GM21786 (cell line): ENCODE measurements at regions not wholly inside any gene's neighbourhood (a gene's known extent, or its start where the extent isn't known, plus 50 kb on each side); places are given as distances from the start of the nearest gene placed in this dataset.
"Not testable (repeated sequence)": the region's sequence is repeated elsewhere in the genome, so short reads cannot be mapped to it uniquely, and the experiment has no call there.

Experiments
- ATAC-seq: cut with Tn5 transposase; IDR thresholded peaks from one replicate; pipeline ENCODE4 v1.9.1; 2021; ENCODE audit not compliant: unreplicated experiment

GRCh38 chr1:58257003-58257402 is 289.5 kb downstream of the OMA1 start:
- ATAC-seq, result no peak

DNA sequence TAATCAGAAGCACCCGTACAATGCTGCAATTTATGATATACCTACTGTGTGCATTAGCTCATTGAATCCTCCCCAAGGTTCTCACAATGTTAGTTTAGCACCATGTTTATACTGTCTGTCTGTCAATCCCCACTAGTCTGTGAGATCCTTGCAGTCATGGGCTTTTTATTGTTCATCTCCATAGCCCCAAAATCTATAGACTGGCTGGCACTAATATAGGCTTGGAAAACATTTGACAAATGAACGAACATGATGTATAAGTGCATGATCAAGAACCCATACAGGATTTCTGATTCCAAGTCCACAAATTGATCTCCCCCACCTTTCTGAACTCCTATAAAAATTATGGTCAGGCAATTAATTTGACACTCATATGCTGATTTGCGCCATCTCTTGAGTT is 290.0 kb downstream of the OMA1 start:
- ATAC-seq, result no peak

GRCh38 chr1:58256041-58256440 is 290.5 kb downstream of the OMA1 start:
- no peak for ATAC-seq

DNA sequence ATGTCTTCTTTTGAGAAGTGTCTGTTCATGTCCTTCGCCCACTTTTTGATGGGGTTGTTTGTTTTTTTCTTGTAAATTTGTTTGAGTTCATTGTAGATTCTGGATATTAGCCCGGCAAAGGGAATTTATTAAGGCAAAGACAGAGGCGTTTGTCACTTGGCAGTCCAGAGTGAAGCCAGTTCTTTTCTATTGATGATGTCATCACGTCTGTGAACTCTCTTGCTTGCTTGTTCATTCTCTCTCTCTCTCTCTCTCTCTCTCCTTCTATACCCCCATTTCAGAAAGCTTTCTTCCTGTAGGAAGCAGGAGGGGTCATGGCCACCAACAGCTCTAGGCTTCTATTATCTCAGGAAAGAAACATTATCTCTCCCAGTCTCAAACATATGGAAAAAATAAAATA is 291.3 kb downstream of the OMA1 start:
- ATAC-seq, result no peak

DNA sequence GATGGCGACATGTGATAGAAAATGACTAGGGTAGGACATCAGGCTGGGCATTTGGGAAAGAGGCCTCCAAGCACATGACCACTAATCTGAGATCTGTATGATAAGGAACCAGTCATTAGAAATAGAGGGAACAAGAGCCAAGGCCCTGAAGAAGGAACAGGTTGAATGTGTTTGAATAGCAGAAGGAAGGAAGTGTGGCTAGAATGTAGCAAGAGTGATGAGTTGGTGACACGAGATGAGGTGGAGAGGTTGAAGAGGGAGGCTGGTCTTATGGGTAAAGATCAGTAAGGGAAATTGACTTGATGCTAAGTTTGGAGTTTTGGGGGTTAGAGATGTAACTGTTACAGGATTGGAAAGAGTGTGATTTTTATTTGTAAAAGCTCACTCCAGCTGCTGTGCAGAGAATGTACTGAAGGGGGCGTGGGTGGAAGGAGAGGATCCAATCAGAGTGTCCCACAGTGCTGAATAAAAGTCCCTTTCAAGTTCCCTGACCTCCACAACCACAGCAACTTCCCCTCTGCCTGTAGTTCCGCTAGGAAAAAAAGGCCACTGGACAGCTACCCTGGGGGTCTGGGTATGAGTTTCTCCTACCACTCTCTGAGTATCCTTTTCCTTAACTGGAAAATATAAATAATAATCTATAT is 295.0 kb downstream of the OMA1 start:
- ATAC-seq, result no peak

DNA sequence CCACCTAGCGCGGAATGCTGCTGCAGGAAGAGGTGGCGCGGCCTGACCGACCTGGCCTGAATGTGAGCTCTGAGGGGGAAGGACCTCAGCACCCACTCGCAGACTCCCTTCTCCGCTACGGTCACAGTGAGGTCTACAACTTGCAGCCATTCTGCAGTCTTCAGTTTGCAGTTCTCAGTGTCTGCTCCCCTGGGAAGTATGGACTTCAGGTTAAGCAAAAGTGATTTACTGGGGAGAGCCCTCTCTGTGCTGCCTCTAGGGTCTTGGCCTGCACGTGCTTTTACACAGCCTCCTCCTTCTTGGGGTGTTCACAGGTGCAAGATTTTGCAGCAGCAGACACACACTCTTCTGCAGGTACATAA is 296.0 kb downstream of the OMA1 start:
- ATAC-seq, result no peak

- no peak for ATAC-seq
These were observed 296.6 kb downstream of the OMA1 start for GRCh38 chr1:58249737-58250586.

DNA sequence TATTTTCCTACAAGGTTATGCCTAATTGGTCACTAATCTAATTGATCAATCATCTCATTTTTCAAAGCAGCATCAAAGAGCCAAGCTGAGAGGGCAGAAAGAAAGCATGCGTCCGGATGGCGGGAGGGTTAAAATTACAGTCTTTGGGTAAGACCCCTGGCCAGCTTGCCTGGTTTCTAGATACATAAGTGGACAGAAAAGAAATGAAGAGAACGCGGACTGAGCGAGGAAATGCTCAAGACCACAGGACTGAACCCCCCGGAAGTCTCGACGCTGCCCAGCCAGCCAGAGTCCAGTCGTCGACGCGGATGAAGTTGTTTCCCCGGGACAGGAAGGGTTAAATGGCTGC is 297.2 kb downstream of the OMA1 start:
- ATAC-seq, result no peak

GRCh38 chr1:58248791-58249190 is 297.7 kb downstream of the OMA1 start:
- ATAC-seq, result no peak

- no peak for ATAC-seq
These were observed 298.5 kb downstream of the OMA1 start for GRCh38 chr1:58248072-58248471.

DNA sequence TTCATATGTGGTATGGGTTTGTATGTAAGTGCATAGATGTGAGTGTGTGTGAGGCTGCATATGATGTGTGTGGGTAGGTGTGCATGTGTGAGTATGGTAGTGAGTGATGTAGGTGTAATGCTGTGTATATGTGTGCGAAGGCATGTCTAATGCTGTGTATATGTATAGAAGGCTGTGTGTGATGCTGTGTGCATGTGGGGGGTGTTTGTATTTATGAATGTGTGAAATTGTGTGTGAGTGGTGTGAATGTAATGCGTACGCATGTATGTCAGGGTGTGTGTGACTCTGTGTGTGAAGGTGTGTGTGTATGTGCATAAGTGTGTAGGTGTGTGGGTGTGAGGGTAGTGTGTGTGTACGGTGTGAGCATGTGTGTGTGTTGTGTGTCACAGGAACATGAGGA is 300.0 kb downstream of the OMA1 start:
- no peak for ATAC-seq

DNA sequence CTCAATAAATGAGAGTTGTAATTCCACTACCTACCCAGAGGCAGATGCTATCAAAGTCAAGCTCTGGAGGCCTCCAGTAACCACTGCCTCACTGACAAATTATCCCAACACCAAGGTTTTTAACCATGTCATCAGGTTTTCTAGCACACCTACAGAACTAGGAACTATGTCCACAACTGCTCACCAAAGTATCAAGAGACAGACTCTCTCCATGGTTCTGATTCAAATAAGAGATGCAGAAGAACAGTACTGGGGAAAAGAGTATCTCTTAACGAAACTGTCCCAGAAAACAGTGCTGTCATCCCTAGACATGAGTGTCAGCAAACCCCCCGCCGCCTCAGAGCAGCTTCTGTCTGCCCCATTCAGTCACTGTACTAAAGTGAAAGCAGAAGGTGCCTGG is 301.7 kb downstream of the OMA1 start:
- no peak for ATAC-seq

DNA sequence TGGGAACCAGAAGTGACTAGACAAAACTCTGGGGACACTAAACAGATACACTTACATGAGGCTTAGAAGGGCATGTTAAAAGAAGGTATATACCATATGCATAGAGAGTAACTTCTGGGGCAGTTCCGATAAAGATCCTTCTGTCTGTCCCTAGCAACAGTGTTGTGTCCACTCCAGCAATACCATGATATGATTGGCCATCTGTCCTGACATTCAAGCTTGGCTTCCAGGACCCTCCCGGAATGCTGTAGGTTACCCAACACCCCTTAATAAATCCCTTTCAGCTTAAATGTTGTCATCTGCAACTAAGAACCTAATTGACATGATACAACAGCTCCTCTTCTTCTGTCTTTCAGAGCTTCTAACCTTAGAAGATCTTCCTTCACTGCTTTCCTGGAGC is 307.7 kb downstream of the OMA1 start:
- no peak for ATAC-seq

- ATAC-seq, result no peak
These were observed 312.8 kb downstream of the OMA1 start for GRCh38 chr1:58233729-58234128.

GRCh38 chr1:58231204-58231603 is 315.3 kb downstream of the OMA1 start:
- no peak for ATAC-seq

DNA sequence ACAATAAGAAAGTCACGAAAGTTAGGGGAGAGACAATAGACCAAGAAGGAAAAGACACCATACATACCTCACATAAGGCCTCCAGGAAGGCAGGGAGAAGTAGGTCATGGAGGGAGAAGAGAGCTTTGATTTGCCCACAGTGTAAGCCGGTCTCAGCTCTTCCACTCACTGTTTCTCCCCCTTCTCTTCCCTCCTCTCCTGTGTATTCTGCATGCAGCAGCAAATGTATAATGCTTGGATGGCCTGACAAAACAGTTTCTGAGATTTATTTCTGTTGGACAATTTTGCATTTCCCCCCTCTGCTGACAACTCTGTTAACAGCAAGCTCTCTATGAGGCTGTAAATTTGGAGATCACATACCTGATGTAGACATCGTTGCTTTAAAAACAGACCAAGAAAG is 318.9 kb downstream of the OMA1 start:
- no peak for ATAC-seq

DNA sequence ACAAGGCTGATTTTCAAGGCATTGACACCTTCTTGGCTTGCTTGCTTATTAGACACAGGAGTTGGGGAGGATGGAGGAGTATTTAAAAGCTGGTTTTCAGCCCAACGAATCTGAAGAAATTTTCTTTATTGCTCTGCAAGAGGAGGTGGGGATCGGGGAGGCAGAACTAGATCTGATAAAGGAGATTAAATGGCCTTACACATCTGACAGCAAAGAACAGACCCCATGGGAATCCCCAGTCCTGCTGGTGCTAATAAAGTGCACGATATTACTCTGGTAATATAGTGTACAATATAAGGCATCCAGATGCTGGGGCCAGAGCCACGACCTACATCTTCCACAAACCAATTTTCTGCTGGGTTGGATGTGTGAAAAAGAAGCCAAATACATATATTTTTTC is 323.0 kb downstream of the OMA1 start:
- no peak for ATAC-seq

DNA sequence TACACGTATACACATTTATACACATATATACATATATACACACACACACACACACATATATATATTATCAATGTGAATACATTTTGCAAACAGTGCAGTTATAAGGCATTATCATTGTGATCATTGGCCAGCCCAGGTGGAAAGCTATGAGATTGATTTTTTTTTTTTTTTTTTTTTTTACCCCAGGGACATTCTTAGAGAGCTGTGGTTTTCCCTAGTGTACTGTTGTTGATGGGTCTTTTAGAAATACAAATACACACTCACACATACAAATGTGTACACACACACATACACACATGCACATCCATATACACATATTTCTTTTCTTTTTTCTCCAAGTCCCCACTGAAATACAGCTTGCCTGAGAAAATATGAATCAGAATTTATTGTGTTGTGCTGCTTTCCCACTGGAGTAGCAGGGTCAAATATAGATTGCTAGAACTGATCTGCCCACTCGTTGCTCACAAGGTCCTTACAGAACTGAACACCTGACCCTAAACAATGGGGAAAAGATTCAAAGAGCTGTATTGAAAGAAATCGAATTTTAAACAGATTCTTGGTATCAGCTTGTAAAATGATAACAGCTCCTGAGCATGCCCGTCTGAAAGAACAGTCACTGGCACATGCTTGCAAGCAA is 325.6 kb downstream of the OMA1 start:
- ATAC-seq, result no peak

GRCh38 chr1:58216169-58216568 is 330.4 kb downstream of the OMA1 start:
- not testable (repeated sequence) for ATAC-seq

- ATAC-seq, result no peak
These were observed 331.9 kb downstream of the OMA1 start for GRCh38 chr1:58214674-58215073.

DNA sequence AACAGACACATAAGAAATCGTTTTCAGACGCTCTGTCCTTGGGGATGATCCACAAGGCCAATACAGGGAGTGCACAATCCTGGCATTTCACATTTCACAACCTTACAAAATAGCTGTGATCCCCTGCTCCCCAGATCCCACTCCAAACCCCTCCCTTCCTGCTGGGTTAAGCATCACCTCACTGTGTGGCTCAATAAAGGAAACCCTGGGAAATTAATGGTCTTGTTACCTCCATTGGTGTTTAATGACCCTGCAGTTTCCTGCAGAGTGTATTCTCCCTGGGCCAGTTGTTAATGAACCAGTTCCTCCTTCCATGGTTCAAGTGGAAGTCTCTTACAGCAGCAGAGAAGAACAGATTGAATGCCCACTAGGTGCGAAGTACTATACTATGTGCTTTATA is 334.7 kb downstream of the OMA1 start:
- no peak for ATAC-seq

DNA sequence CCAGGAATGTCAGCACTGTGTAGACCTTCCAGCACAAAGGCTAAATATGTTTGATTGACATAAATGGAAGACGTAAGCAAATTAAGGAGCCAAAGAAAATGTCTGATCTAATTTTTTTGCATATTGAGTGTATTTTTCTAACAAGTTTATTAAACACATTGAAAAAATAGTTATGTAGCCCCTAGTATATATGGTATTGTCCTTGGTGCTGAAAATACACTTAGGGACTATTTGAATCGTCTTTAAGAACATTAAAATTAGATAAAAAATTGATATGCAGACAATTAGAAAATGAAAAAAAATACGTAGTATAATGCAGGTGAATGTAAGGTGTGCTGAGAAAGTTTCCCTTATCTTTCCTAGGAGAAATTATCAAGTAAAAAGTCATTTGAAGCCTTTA is 337.0 kb downstream of the OMA1 start:
- ATAC-seq, result no peak
